ENCODE measurements at regions not wholly inside any gene's neighbourhood (a gene's known extent, or its start where the extent isn't known, plus 50 kb on each side); places are given as distances from the start of the nearest gene placed in this dataset.
A peak's percentile ranks its signal among the peaks of the same experiment; 100 is the strongest.

GRCh38 chr5:89929173-89929572, 480.4 kb downstream of the CETN3 start:
- no peak for DNase-seq (ENCODE audit: low spot score)

- DNase-seq (ENCODE audit: low spot score): no peak
Measured at GRCh38 chr5:89922161-89922560, 487.4 kb downstream of the CETN3 start.

- no peak for DNase-seq (ENCODE audit: low spot score)
Measured at GRCh38 chr5:89917112-89917511, 492.4 kb downstream of the CETN3 start.

GRCh38 chr5:89916131-89916530, 493.4 kb downstream of the CETN3 start:
- no peak for DNase-seq (ENCODE audit: low spot score)

- DNase-seq (ENCODE audit: low spot score): no peak
Measured at GRCh38 chr5:89908876-89909275, 500.7 kb downstream of the CETN3 start.

GRCh38 chr5:89904442-89904841, 505.1 kb downstream of the CETN3 start:
- DNase-seq (ENCODE audit: low spot score): no peak

GRCh38 chr5:89901983-89902382, 507.6 kb downstream of the CETN3 start:
- DNase-seq (ENCODE audit: low spot score): no peak

- DNase-seq (ENCODE audit: low spot score): no peak
Measured at GRCh38 chr5:89901346-89901745, 508.2 kb downstream of the CETN3 start.

- no peak for DNase-seq (ENCODE audit: low spot score)
Measured at GRCh38 chr5:89900346-89900745, 509.2 kb downstream of the CETN3 start.

GRCh38 chr5:89899559-89899958, 510.0 kb downstream of the CETN3 start:
- DNase-seq (ENCODE audit: low spot score): no peak

GRCh38 chr5:89893546-89893945, 516.0 kb downstream of the CETN3 start:
- no peak for DNase-seq (ENCODE audit: low spot score)

GRCh38 chr5:89885670-89886069, 523.9 kb downstream of the CETN3 start:
- DNase-seq (ENCODE audit: low spot score): no peak

GRCh38 chr5:89883967-89884366, 525.6 kb downstream of the CETN3 start:
- no peak for DNase-seq (ENCODE audit: low spot score)

- DNase-seq (ENCODE audit: low spot score): peak; percentile 31
Measured at GRCh38 chr5:89878140-89879132, 531.1 kb downstream of the CETN3 start.

- DNase-seq (ENCODE audit: low spot score): no peak
Measured at GRCh38 chr5:89871906-89872305, 537.6 kb downstream of the CETN3 start.

- DNase-seq (ENCODE audit: low spot score): no peak
Measured at GRCh38 chr5:89869346-89869745, 540.2 kb downstream of the CETN3 start.

GRCh38 chr5:89866410-89866809, 543.1 kb downstream of the CETN3 start:
- DNase-seq (ENCODE audit: low spot score): no peak

GRCh38 chr5:89864941-89865340, 544.6 kb downstream of the CETN3 start:
- no peak for DNase-seq (ENCODE audit: low spot score)

- no peak for DNase-seq (ENCODE audit: low spot score)
Measured at GRCh38 chr5:89857790-89858189, 551.8 kb downstream of the CETN3 start.

- no peak for DNase-seq (ENCODE audit: low spot score)
Measured at GRCh38 chr5:89855417-89855816, 554.1 kb downstream of the CETN3 start.

GRCh38 chr5:89851911-89852310, 557.6 kb downstream of the CETN3 start:
- no peak for DNase-seq (ENCODE audit: low spot score)

- DNase-seq (ENCODE audit: low spot score): no peak
Measured at GRCh38 chr5:89850513-89850865, 559.1 kb downstream of the CETN3 start.

- DNase-seq (ENCODE audit: low spot score): no peak
Measured at GRCh38 chr5:89849830-89850512, 559.6 kb downstream of the CETN3 start.

Data from COLO829 (cell line).